GM23248 (cell line): ENCODE measurements at regions not wholly inside any gene's neighbourhood (a gene's known extent, or its start where the extent isn't known, plus 50 kb on each side); places are given as distances from the start of the nearest gene placed in this dataset.

Source experiments
- DNase-seq: peaks from one replicate; pipeline ENCODE4 v3.0.0-alpha.2; 2015
- H2AFZ ChIP-seq: fragments of 200-600 bp; sonication (generic); 2 replicates; pipeline ENCODE4 v1.6.1; 2016; ENCODE audit warnings: antibody characterized with exemption
- H3F3A ChIP-seq: fragments of 200-600 bp; sonication (generic); 2 replicates; pipeline ENCODE4 v1.6.1; 2016; ENCODE audit warnings: mild to moderate bottlenecking, antibody characterized with exemption, mixed run types; ENCODE audit not compliant: insufficient read depth
- H3K27ac ChIP-seq: fragments of 200-600 bp; sonication (generic); 2 replicates; pipeline ENCODE4 v1.5.1; 2016; ENCODE audit warnings: mild to moderate bottlenecking
- H3K27me3 ChIP-seq: fragments of 200-600 bp; sonication (generic); replicated peaks from 2 replicates; pipeline ENCODE4 v1.6.1; 2016; ENCODE audit warnings: mild to moderate bottlenecking; ENCODE audit not compliant: insufficient read depth
- H3K36me3 ChIP-seq: fragments of 200-600 bp; sonication (generic); 2 replicates; pipeline ENCODE4 v1.6.1; 2016; ENCODE audit warnings: low read depth, mild to moderate bottlenecking
- H3K4me1 ChIP-seq: fragments of 200-600 bp; sonication (generic); 2 replicates; pipeline ENCODE4 v1.6.1; 2016; ENCODE audit warnings: mild to moderate bottlenecking; ENCODE audit not compliant: insufficient read depth
- H3K4me2 ChIP-seq: fragments of 200-600 bp; sonication (generic); one replicate; pipeline ENCODE4 v1.6.1; 2016; ENCODE audit warnings: mild to moderate bottlenecking; ENCODE audit not compliant: unreplicated experiment
- H3K4me3 ChIP-seq: fragments of 200-600 bp; sonication (generic); 2 replicates; pipeline ENCODE4 v1.5.1; 2016; ENCODE audit warnings: mild to moderate bottlenecking
- H3K79me2 ChIP-seq: fragments of 200-600 bp; sonication (generic); 2 replicates; pipeline ENCODE4 v1.6.1; 2016; ENCODE audit warnings: mild to moderate bottlenecking; ENCODE audit not compliant: insufficient read depth
- H3K9ac ChIP-seq: fragments of 200-600 bp; sonication (generic); 2 replicates; pipeline ENCODE4 v1.6.1; 2016; ENCODE audit warnings: mild to moderate bottlenecking
- H3K9me2 ChIP-seq: fragments of 200-600 bp; sonication (generic); 2 replicates; pipeline ENCODE4 v1.6.1; 2016; ENCODE audit warnings: mixed run types, mild to moderate bottlenecking, moderate library complexity; ENCODE audit not compliant: insufficient read depth
- H3K9me3 ChIP-seq: fragments of 200-600 bp; sonication (generic); one replicate; pipeline ENCODE4 v1.6.1; 2017; ENCODE audit warnings: low read depth
- H4K20me1 ChIP-seq: fragments of 200-600 bp; sonication (generic); 2 replicates; pipeline ENCODE4 v1.6.0; 2016; ENCODE audit not compliant: insufficient read depth
- EZH2 ChIP-seq: fragments of 200-600 bp; sonication (generic); IDR thresholded peaks from 2 replicates; pipeline ENCODE4 v1.6.1; 2018; ENCODE audit warnings: antibody characterized with exemption, mild to moderate bottlenecking; ENCODE audit not compliant: insufficient read depth, poor library complexity, severe bottlenecking
- EZH2phosphoT487 ChIP-seq: fragments of 200-600 bp; sonication (generic); IDR thresholded peaks from 2 replicates; pipeline ENCODE4 v1.6.1; 2018; ENCODE audit warnings: antibody characterized with exemption, moderate library complexity, mild to moderate bottlenecking, low read depth; ENCODE audit not compliant: insufficient read depth
- WGBS, 2 experiments: methylation state at CpG; one replicate each; pipeline ENCODE4 v1.1.6; 2015 to 2017; ENCODE audit warnings: low lambda C conversion rate in 2 of 2, low coverage in 1 of 2; ENCODE audit errors: missing lambda C conversion rate in 2 of 2; 5-methylcytosine and 5-hydroxymethylcytosine counted together
- in situ Hi-C: fragments of 300-500 bp; cut with MboI; formaldehyde crosslinking; loops from 2 replicates; pipeline ENCODE4 v1.15.0; 2020

- Histone ChIP-seq H3K4me2 (no peak overlapping the region), H3K27ac (no peak overlapping the region), H3K9me3 (no peaks in the 10 kb centered on the region), H3K79me2 (no peaks in the 10 kb centered on the region), H3F3A (peaks cover 27% of the 10 kb centered on the region), H4K20me1 (no peaks in the 10 kb centered on the region), H3K4me1 (peaks cover 26% of the 10 kb centered on the region), H3K9me2 (no peaks in the 10 kb centered on the region), H2AFZ (no peak overlapping the region), H3K9ac (no peak overlapping the region), H3K4me3 (no peak overlapping the region), H3K36me3 (no peaks in the 10 kb centered on the region), H3K27me3 (no peaks in the 10 kb centered on the region)
- DNase-seq = no peak
- TF ChIP-seq EZH2 = no peak
- TF ChIP-seq EZH2phosphoT487 = no peak
- in situ Hi-C loops = no loop called here
- 80 to 94% methylated on average over 1 of the region's 1 CpG for WGBS, 2 experiments
Observed at GRCh38 chr14:88989911-88990310, 165.5 kb downstream of the TTC8 start.

- no peak for DNase-seq
- Histone ChIP-seq H3K9ac (no peak overlapping the region), H3K27me3 (no peaks in the 10 kb centered on the region), H3K4me3 (no peak overlapping the region), H3K36me3 (no peaks in the 10 kb centered on the region), H3K27ac (no peak overlapping the region), H3K4me2 (no peak overlapping the region), H3K9me3 (no peaks in the 10 kb centered on the region), H4K20me1 (no peaks in the 10 kb centered on the region), H3K79me2 (no peaks in the 10 kb centered on the region), H3F3A (peaks cover 35% of the 10 kb centered on the region), H3K9me2 (no peaks in the 10 kb centered on the region), H3K4me1 (peaks cover 31% of the 10 kb centered on the region), H2AFZ (no peak overlapping the region)
- in situ Hi-C loops = no loop called here
- 73 to 75% methylated on average over 1 of the region's 1 CpG for WGBS, 2 experiments
- no peak for TF ChIP-seq EZH2phosphoT487
- TF ChIP-seq EZH2 = no peak
Observed at GRCh38 chr14:88990856-88991255, 166.4 kb downstream of the TTC8 start.

- H2AFZ ChIP-seq = no peak overlapping the region
- no peaks in the 10 kb centered on the region for H4K20me1 ChIP-seq
- H3K36me3 ChIP-seq = no peaks in the 10 kb centered on the region
- DNase-seq = no peak
- in situ Hi-C loops = no loop called here
- peaks cover 26% of the 10 kb centered on the region for H3K4me1 ChIP-seq
- H3K27me3 ChIP-seq = no peaks in the 10 kb centered on the region
- no peaks in the 10 kb centered on the region for H3K9me2 ChIP-seq
- no peak overlapping the region for H3K4me2 ChIP-seq
- H3K9ac ChIP-seq = no peak overlapping the region
- H3K9me3 ChIP-seq = no peaks in the 10 kb centered on the region
- WGBS, 2 experiments = 63 to 97% methylated on average over 2 to 3 of the region's 3 CpGs
- TF ChIP-seq EZH2 (no peak), EZH2phosphoT487 (no peak)
- no peak overlapping the region for H3K27ac ChIP-seq
- peaks cover 39% of the 10 kb centered on the region for H3F3A ChIP-seq
- H3K79me2 ChIP-seq = no peaks in the 10 kb centered on the region
- H3K4me3 ChIP-seq = no peak overlapping the region
Observed at GRCh38 chr14:88992011-88992410, 167.6 kb downstream of the TTC8 start.

- peaks cover 26% of the 10 kb centered on the region for H3K4me1 ChIP-seq
- H3K27ac ChIP-seq = peak overlapping the region; percentile 42
- H2AFZ ChIP-seq = no peak overlapping the region
- H4K20me1 ChIP-seq = no peaks in the 10 kb centered on the region
- H3K27me3 ChIP-seq = no peaks in the 10 kb centered on the region
- no peak overlapping the region for H3K4me3 ChIP-seq
- H3K9me2 ChIP-seq = no peaks in the 10 kb centered on the region
- TF ChIP-seq EZH2phosphoT487 (no peak), EZH2 (no peak)
- peak overlapping the region; percentile 20 for H3K4me2 ChIP-seq
- H3K36me3 ChIP-seq = no peaks in the 10 kb centered on the region
- H3K9me3 ChIP-seq = no peaks in the 10 kb centered on the region
- in situ Hi-C loops = no loop called here
- peaks cover 35% of the 10 kb centered on the region for H3F3A ChIP-seq
- 56 to 71% methylated on average over 2 of the region's 2 CpGs for WGBS, 2 experiments
- peak; percentile 63 for DNase-seq
- no peaks in the 10 kb centered on the region for H3K79me2 ChIP-seq
- no peak overlapping the region for H3K9ac ChIP-seq
Observed at GRCh38 chr14:88993946-88994345, 169.5 kb downstream of the TTC8 start.
